Neural progenitor cell (in vitro differentiated cells): ENCODE measurements at regions not wholly inside any gene's neighbourhood (a gene's known extent, or its start where the extent isn't known, plus 50 kb on each side); places are given as distances from the start of the nearest gene placed in this dataset.

Source experiments
- CTCF ChIP-seq: fragments of 200-600 bp; sonication (generic); IDR thresholded peaks from 2 replicates; pipeline ENCODE4 v1.5.1; 2017; ENCODE audit warnings: antibody characterized with exemption, mild to moderate bottlenecking
- EZH2 ChIP-seq: fragments of 200-600 bp; sonication (generic); IDR thresholded peaks from 2 replicates; pipeline ENCODE4 v1.6.1; 2017; ENCODE audit warnings: antibody characterized with exemption, mild to moderate bottlenecking, moderate library complexity
- EZH2phosphoT487 ChIP-seq: fragments of 200-600 bp; sonication (generic); IDR thresholded peaks from 2 replicates; pipeline ENCODE4 v1.6.1; 2017; ENCODE audit warnings: antibody characterized with exemption

GRCh38 chr13:47351798-47352197 lies 454.9 kb upstream of the HTR2A start:
- TF ChIP-seq CTCF (no peak), EZH2phosphoT487 (no peak), EZH2 (no peak)
